ENCODE measurements at regions not wholly inside any gene's neighbourhood (a gene's known extent, or its start where the extent isn't known, plus 50 kb on each side); places are given as distances from the start of the nearest gene placed in this dataset.

DNA sequence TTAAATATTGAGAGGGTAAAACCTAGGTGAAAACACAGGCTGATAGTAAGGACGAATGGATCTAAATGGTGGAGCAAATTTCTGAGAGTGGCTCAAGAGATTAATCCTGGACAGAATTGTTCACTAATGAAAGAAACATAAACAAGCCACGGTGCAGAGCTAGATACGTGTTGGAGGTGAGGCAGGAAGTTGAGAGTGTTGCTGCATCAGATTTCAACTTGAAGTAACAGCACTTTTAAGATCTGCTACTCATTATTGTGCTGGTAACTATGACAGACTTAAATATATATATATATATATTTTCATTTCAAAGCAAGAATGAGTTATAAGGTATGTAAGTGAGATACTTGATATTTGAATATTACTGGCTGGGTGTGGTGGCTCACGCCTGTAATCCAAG lies 64.9 kb downstream of the PTGS2 start:
- H3K4me3 ChIP-seq, result no peak overlapping the region
- WGBS, result 52% methylated on average over 4 of the region's 4 CpGs
- no peaks in the 10 kb centered on the region for H3K4me1 ChIP-seq
- no peak overlapping the region for H3K27ac ChIP-seq (replicated peaks in 1 of 4)
- TF ChIP-seq POLR2AphosphoS5 (IDR thresholded peaks at IDR 0.05) (no peak), EP300 (IDR thresholded peaks at IDR 0.05) (no peak), POLR2A (IDR thresholded peaks at IDR 0.05; ENCODE audit: low read depth) (no peak)
- TF ChIP-seq, protein P1, sequence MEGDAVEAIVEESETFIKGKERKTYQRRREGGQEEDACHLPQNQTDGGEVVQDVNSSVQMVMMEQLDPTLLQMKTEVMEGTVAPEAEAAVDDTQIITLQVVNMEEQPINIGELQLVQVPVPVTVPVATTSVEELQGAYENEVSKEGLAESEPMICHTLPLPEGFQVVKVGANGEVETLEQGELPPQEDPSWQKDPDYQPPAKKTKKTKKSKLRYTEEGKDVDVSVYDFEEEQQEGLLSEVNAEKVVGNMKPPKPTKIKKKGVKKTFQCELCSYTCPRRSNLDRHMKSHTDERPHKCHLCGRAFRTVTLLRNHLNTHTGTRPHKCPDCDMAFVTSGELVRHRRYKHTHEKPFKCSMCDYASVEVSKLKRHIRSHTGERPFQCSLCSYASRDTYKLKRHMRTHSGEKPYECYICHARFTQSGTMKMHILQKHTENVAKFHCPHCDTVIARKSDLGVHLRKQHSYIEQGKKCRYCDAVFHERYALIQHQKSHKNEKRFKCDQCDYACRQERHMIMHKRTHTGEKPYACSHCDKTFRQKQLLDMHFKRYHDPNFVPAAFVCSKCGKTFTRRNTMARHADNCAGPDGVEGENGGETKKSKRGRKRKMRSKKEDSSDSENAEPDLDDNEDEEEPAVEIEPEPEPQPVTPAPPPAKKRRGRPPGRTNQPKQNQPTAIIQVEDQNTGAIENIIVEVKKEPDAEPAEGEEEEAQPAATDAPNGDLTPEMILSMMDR (IDR thresholded peaks at IDR 0.05), result no peak
- intact Hi-C loops (cut with DNase I), result no loop called here
- no peaks in the 10 kb centered on the region for H3K36me3 ChIP-seq
- no peak for DNase-seq (ENCODE audit: extremely low spot score)
- H3K9me3 ChIP-seq, result no peaks in the 10 kb centered on the region
- H3K27me3 ChIP-seq, result no peaks in the 10 kb centered on the region

DNA sequence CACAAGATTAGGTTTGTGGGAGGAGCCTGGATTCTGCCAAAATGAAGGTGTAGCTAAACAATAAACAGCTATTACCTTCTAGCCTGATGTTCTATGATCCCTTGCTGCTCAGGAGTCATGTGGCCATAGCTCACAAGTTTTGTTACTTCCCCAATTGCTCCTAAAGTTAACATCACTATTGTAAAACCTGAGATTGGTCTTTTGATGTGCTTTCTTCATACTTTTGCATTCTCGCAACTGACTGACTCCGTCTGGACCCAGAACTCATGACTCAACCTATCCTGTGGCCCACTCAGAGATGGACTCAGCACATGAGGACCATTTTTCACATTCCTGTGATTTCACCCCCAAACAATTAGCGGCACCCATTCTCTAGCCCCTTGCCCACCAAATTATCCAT lies 69.1 kb downstream of the PTGS2 start:
- H3K4me3 ChIP-seq, result no peak overlapping the region
- peaks cover 0 to 4% (median 0%) of the 10 kb centered on the region in 4 donors for H3K4me1 ChIP-seq
- H3K36me3 ChIP-seq, result no peaks in the 10 kb centered on the region
- TF ChIP-seq POLR2AphosphoS5 (IDR thresholded peaks at IDR 0.05) (no peak), EP300 (IDR thresholded peaks at IDR 0.05) (no peak), POLR2A (IDR thresholded peaks at IDR 0.05; ENCODE audit: low read depth) (no peak)
- TF ChIP-seq, protein P1 (IDR thresholded peaks at IDR 0.05), result no peak
- 95% methylated on average over 3 of the region's 3 CpGs for WGBS
- intact Hi-C loops (cut with DNase I), result no loop called here
- DNase-seq (ENCODE audit: extremely low spot score), result no peak
- H3K27ac ChIP-seq (replicated peaks in 1 of 4), result no peak overlapping the region
- H3K27me3 ChIP-seq, result no peaks in the 10 kb centered on the region
- no peaks in the 10 kb centered on the region for H3K9me3 ChIP-seq

DNA sequence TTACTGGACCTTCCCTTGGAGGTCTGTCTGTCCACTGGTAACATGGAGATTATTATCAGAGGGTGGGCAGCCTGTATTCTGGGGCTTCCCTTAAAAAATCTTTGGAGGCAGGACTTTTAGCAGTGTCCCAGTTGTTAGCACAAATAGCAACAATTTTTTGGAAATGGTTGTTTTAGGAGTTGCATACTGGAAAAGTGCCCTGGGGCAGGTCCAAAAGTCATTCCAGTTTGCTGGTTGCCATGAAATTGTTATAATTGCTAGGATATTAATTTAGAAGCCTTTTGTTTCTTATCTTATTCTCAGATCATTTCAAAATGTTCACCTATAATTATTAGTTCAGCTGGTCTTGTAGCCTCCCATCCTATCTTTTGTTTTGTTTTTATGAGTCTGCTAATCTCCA lies 71.0 kb downstream of the PTGS2 start:
- no peak for DNase-seq (ENCODE audit: extremely low spot score)
- H3K27me3 ChIP-seq, result no peaks in the 10 kb centered on the region
- no peaks in the 10 kb centered on the region for H3K9me3 ChIP-seq
- no peak overlapping the region for H3K27ac ChIP-seq (replicated peaks in 1 of 4)
- no peak overlapping the region for H3K4me3 ChIP-seq
- H3K36me3 ChIP-seq, result no peaks in the 10 kb centered on the region
- TF ChIP-seq POLR2A (IDR thresholded peaks at IDR 0.05; ENCODE audit: low read depth) (no peak), POLR2AphosphoS5 (IDR thresholded peaks at IDR 0.05) (no peak), EP300 (IDR thresholded peaks at IDR 0.05) (no peak)
- TF ChIP-seq, protein P1 (IDR thresholded peaks at IDR 0.05), result no peak
- intact Hi-C loops (cut with DNase I), result loop anchor here (5.0 kb wide), 1 partner anchor 73 kb away; the partner anchor contains the start of gene PTGS2
- peaks cover 0 to 4% (median 0%) of the 10 kb centered on the region in 4 donors for H3K4me1 ChIP-seq

DNA sequence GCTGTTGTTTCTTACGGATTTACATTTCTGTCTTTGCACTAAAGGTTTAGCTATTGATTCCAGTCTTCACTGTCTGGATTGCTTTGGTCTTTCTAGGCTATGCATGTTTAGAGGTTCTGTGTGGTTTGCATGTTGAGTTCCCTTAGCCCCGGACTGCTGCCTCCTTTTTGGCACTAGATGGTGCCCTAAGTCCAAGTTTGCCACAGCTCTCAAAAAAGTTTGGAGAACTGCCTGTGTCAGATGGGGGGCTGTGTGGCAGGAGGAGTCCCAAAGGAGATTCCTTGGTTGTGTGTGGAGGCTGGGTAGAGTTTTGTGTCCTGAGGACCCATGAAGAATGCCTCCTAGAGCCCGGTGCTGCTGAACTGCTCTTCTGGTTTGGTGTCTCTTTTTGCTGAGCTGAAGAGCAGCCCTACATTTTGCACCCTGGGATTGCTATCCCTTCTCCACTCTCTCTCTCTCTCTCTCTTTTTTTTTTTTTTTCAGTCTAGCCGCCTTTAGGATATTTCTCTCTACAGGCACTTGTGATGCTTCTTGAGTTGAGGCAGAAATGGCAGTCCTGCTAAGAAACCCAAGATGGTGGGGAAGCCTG lies 74.4 kb downstream of the PTGS2 start:
- intact Hi-C loops (cut with DNase I), result loop anchor here (2.0 to 5.0 kb wide), 2 partner anchors 76 to 381 kb away; partner anchors contain the start of gene PTGS2
- peaks cover 0 to 4% (median 0%) of the 10 kb centered on the region in 4 donors for H3K4me1 ChIP-seq
- WGBS, result 54% methylated on average over 4 of the region's 4 CpGs
- H3K27ac ChIP-seq (replicated peaks in 1 of 4), result no peak overlapping the region
- H3K27me3 ChIP-seq, result no peaks in the 10 kb centered on the region
- TF ChIP-seq, protein P1 (IDR thresholded peaks at IDR 0.05), result peak; percentile 52 to 69 (median 68)
- TF ChIP-seq EP300 (IDR thresholded peaks at IDR 0.05), result no peak
- no peaks in the 10 kb centered on the region for H3K9me3 ChIP-seq
- no peaks in the 10 kb centered on the region for H3K36me3 ChIP-seq
- H3K4me3 ChIP-seq, result no peak overlapping the region
- no peak for DNase-seq (ENCODE audit: extremely low spot score)

DNA sequence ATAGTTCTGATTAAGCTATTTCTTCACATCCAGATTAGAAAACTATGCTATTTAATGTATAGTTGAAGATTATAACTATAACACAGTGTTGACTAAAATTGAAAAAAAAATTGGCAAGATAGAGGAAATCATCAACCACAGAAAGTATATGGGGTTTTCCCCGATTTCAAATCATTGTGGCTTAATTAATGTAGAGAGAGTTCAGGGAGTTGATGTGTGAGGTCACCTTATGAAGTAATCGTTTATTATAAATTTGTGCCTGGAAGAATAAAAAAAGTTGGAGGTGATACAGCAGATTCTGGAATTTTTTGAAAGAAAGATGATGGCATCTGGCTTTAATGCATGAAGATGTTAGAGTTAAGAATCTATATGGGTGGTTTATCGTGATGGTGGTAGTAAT lies 84.3 kb downstream of the PTGS2 start:
- TF ChIP-seq, protein P1 (IDR thresholded peaks at IDR 0.05), result no peak
- no peak for TF ChIP-seq EP300 (IDR thresholded peaks at IDR 0.05)
- TF ChIP-seq POLR2AphosphoS5 (IDR thresholded peaks at IDR 0.05), result no peak
- no peak for TF ChIP-seq POLR2A (IDR thresholded peaks at IDR 0.05; ENCODE audit: low read depth)
- H3K4me3 ChIP-seq, result no peak overlapping the region
- H3K27me3 ChIP-seq, result no peaks in the 10 kb centered on the region
- no peaks in the 10 kb centered on the region for H3K36me3 ChIP-seq
- 74% methylated on average over 3 of the region's 3 CpGs for WGBS
- H3K4me1 ChIP-seq, result no peaks in the 10 kb centered on the region
- intact Hi-C loops (cut with DNase I), result no loop called here
- no peak overlapping the region for H3K27ac ChIP-seq (replicated peaks in 1 of 4)
- H3K9me3 ChIP-seq, result peaks cover 0 to 20% (median 8%) of the 10 kb centered on the region in 4 donors
- no peak for DNase-seq (ENCODE audit: extremely low spot score)

Measured in esophagus muscularis mucosa (tissue), 4 donors.